HG03354 (cell line): ENCODE measurements at regions not wholly inside any gene's neighbourhood (a gene's known extent, or its start where the extent isn't known, plus 50 kb on each side); places are given as distances from the start of the nearest gene placed in this dataset.

Experiments used
- ATAC-seq: cut with Tn5 transposase; IDR thresholded peaks from one replicate; pipeline ENCODE4 v1.9.1; 2021; ENCODE audit warnings: mild to moderate bottlenecking; ENCODE audit not compliant: unreplicated experiment, poor library complexity, severe bottlenecking

DNA sequence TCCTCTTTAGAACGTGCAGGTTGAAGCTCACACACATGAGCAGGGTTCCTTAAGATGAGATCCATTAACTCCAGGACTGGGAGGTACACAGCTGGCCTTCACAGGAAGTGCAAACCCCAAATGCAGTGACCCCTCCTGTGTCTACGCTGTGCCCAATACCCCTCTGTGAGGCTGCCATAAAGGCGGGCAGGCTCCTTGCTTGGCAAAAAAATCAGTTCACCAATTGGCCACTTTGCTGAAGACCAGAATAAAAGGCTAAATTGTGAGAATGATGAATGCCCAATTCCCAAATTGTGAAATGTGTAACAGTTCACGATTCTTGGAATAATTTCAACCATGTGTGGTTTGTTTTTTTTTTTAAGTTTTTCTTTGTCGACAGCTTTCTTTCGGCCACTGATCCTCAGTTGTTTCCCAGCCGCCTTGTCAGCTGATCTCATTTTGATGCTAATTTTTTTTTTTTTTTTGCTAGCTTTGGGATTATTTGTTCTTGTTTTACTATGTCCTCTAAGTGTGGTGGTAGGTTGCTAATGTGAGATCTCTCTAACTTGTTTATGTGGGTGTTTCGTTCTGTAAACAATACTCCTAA lies 101.9 kb upstream of the PRSS58 start:
- ATAC-seq = no peak

DNA sequence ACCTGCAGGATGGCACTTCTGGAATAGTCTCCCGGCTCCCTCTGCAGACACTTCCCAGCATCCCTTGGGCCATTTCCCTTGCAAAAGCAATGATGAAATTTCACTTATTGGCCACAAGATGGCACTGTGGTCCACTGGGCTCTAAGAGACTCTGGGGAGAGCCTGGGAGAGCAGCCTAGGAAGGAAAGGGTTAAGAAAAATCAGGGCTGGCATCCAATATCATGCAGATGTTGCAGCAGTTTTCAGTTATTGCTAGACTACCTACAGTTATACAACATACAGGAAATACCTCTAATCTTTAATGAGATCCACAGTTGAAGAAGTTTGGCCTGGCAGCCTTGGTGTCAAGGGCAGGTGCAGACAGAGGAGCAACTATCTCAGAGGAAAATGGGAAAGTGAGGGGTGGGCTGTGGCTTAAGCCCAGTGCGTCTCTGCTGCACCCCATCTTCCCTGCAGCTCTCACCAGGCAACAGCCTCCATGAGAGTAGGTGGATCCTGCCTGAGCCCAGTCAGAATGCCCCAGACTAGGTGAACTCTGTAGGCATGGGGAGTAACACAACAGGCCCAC lies 100.2 kb upstream of the PRSS58 start:
- ATAC-seq = peak; percentile 91

GRCh38 chr7:142356166-142356565 lies 98.3 kb upstream of the PRSS58 start:
- ATAC-seq = no peak

DNA sequence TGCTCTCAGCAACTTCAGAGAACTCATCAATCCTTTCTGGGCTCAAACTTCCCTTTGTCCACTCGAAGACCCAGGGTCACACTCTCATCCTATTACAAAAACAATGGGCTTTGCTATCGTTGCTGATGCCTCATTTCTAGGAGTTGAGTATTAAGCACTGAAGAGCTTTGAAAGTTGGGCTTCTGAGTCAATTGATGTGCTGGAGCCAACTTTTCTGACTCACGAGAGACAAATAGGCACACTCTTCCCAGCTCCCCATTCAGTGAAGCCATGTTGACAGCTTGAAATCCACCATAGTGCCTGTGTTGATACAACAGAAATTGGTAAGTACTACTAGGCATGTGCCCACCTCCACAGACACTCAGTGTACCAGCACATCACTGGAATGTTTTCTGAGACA lies 97.5 kb upstream of the PRSS58 start:
- no peak for ATAC-seq

- no peak for ATAC-seq
These were observed 95.5 kb upstream of the PRSS58 start for GRCh38 chr7:142353147-142354060.

GRCh38 chr7:142352543-142352942 lies 94.7 kb upstream of the PRSS58 start:
- ATAC-seq = no peak

- ATAC-seq = no peak
These were observed 93.3 kb upstream of the PRSS58 start for GRCh38 chr7:142351145-142351544.

DNA sequence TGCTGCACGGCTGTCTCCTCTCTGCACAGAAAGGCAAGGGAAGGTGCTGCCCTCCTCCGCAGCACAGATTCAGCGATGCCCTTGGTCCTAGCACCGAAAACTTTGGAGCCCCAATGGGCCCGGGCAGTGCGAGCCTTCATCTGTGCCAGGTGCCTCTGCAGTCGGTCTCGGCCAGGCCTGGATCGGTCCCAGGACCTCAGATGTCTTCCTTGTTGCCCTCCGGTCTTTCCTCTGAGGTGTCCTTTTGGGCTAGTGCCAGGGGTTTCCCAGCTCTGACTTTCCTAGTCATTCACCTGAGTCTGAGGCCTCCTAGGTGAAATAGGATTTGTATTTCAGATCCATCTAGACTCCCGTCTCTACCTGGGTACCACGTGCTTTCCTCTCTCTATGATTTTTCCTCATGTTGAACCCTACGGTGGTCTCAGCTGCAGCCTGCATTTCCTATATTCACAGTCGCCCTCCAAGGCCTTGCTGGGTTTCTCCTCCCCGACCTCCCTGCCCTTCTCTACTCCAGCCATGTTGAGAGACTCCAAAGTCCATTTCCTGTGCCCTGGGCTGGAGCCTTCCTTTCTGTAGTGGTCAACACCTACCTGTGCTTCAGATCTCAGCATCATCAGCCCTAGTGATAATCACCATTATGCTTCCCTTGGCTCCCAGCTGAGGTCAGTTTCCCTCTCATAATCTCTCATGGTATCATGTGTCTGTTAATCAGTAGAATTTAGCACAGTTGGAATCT lies 92.0 kb upstream of the PRSS58 start:
- no peak for ATAC-seq

- no peak for ATAC-seq
These were observed 91.1 kb upstream of the PRSS58 start for GRCh38 chr7:142348921-142349405.

DNA sequence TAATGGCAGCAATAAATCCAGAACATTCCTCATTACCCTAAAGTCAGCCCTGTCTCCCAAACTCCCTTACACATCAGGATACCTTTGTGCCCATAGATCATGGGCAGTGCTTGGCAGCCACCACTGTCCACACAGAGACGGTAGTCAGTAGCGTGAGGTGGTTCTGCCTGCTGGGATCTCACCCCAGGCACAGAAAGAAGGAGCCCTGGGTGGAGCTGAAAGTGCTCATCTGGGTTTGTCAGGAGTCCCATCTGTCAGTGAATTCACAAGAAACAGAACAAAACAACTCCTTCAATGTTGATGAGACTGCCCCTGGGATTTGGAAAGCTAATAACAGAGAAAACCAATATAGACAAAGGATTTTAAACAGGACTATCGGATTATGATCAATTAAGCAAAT lies 90.2 kb upstream of the PRSS58 start:
- no peak for ATAC-seq

DNA sequence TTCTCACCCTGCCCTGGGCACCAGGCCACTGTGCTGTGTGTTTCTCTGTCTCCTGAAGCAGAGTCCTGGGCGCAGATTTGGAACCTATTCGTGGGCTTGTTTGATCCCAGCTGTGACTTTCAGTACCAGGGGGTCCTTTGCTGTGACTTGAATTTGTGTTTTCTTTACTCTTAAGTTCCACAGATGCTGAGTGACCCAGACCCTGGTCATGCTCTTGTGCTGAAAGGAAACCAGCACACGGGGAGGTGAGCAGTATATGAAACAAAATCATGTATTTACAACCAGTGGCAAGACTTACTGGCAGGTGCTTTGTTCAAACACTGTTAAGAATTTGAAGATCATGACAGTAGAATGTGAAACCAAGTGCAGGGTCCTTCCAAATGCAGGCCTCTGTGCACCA lies 89.2 kb upstream of the PRSS58 start:
- no peak for ATAC-seq

DNA sequence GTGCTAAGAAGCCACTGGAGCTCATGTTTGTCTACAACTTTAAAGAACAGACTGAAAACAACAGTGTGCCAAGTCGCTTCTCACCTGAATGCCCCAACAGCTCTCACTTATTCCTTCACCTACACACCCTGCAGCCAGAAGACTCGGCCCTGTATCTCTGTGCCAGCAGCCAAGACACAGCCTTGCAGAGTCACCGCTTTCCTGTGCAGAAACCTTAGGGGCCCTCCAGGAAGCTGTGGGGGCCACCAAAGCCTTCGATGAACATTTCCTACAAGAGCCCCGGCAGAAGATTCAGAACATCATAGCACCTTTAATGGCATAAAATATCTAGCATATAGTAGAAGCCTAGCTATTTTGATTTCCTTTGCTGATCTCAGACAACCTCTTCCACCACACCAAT lies 88.0 kb upstream of the PRSS58 start:
- ATAC-seq = no peak

- no peak for ATAC-seq
These were observed 81.0 kb upstream of the PRSS58 start for GRCh38 chr7:142338633-142339501.

DNA sequence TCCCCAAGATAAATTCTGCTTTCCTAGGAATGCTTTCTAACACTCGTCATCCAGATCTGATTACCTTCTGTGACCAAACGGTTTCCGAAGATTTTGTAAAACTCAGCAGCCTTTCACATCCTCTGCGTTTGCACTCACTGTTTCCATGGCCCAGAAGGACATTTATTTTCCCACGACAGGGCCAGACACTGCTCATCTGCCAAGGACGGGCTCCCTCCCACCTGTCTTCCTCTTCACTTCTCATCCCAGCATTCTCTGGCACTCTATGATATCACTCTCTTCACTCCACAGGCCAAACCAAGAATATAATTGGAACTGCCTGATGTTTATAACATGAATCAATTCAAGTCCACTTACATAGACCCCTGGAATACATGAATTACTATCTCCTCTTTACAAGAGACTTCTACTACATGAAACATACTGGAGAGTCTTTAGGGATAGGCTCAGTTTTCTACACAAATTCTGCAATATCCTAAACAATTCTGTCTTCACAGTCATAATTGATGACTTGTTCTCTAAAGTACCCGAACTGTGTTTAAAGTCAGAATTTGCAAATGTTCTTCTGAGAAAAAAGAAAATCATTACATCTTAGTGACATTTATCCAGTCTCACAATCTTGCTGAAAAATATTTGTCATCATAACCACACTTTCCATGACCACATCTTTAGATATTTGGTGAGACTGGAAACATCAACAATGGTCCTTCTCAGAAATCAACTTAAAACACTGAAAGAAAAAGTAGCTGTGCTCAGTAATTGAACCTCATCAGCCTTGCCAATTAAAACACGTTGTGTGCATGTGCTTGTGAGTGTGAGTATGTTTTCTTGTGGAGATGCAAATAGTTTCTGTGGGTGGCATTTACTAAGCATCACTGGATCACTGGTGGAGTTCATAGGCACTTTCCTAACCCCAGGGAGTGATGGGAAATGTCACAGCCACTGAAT lies 79.5 kb upstream of the PRSS58 start:
- ATAC-seq = no peak

GRCh38 chr7:142334806-142335205 lies 76.9 kb upstream of the PRSS58 start:
- ATAC-seq = no peak

DNA sequence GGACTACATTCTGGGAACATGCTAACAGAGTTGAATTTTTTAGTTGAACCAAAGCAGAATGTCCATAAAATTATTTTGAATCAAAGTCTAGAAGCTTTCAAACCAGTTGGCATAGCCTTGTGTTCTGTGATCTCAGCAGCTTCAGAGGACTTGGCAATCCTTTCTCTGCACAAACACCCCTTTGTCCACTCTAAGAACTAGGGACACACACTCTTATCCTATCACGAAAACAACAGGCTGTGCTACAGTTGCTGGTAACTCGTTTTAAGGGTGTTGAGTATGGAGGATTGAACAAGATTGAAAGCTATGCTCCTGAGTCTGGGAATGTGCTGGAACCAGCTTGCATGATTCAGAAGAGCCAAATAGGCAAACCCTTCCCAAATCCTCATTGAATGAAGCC lies 76.4 kb upstream of the PRSS58 start:
- no peak for ATAC-seq

DNA sequence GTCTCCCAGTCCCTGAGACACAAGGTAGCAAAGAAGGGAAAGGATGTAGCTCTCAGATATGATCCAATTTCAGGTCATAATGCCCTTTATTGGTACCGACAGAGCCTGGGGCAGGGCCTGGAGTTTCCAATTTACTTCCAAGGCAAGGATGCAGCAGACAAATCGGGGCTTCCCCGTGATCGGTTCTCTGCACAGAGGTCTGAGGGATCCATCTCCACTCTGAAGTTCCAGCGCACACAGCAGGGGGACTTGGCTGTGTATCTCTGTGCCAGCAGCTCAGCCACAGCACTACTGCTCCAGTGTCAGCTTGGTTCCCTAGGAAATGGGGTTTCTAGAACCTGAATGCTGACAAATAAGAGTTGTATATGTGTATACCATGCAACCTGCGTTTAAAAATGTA lies 74.6 kb upstream of the PRSS58 start:
- ATAC-seq = no peak

GRCh38 chr7:142331941-142332340 lies 74.1 kb upstream of the PRSS58 start:
- no peak for ATAC-seq
